ENCODE measurements at regions not wholly inside any gene's neighbourhood (a gene's known extent, or its start where the extent isn't known, plus 50 kb on each side); places are given as distances from the start of the nearest gene placed in this dataset.

GRCh38 chrX:114372937-114373336 lies 210.9 kb upstream of the HTR2C start:
- no peaks in the 10 kb centered on the region for H3K36me3 ChIP-seq (ENCODE audit: control insufficient read depth, insufficient read depth, low read length)
- peaks cover 0 to 4% (median 0%) of the 10 kb centered on the region in 7 donors for H3K9me3 Mint-ChIP-seq
- no peak overlapping the region for H3K27ac Mint-ChIP-seq

DNA sequence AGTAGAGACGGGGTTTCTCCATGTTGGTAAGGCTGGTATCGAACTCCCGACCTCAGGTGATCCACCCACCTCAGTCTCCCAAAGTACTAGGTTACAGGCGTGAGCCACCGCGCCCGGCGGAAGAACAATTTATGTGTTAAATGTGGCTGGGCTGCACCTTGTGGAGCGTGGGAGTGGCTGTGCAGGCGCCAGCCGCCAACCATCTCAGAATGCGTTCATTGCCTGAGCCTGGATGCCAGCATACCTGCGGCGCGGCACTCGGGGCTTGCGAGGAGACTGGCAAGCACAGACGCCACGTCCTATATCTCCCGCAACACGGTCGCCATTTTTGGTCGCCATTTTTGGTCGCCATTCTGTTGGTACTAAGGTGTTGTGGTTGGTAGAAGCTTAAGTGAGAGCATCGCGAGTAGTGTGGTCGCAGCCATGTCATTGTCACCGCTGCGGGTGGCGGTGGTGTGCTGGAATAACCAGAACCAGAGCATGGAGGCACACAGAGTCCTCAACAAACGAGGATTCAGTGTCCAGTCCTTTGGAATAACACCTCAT lies 193.6 kb upstream of the HTR2C start:
- DNase-seq (no peak), ATAC-seq (ENCODE audit: low read depth in 2 of 2) (no peak)
- no peaks in the 10 kb centered on the region for H3K27me3 Mint-ChIP-seq
- Histone ChIP-seq H3K9me3 (ENCODE audit: control insufficient read depth in 2 of 2, low read length in 2 of 2) (no peaks in the 10 kb centered on the region), H3K36me3 (ENCODE audit: control insufficient read depth, insufficient read depth, low read length) (no peaks in the 10 kb centered on the region), H3K27ac (ENCODE audit: insufficient read depth, low read length, poor library complexity, severe bottlenecking) (no peak overlapping the region), H3K27me3 (ENCODE audit: control insufficient read depth, insufficient read depth, low read length) (no peaks in the 10 kb centered on the region), H3K4me1 (ENCODE audit: control insufficient read depth, insufficient read depth, low read length, poor library complexity, severe bottlenecking) (no peaks in the 10 kb centered on the region), H3K4me3 (ENCODE audit: low read depth, low read length) (no peak overlapping the region)
- H3K4me1 Mint-ChIP-seq, result no peaks in the 10 kb centered on the region
- H3K4me3 Mint-ChIP-seq, result no peak overlapping the region
- H3K27ac Mint-ChIP-seq, result no peak overlapping the region
- no peaks in the 10 kb centered on the region for H3K36me3 Mint-ChIP-seq
- H3K9me3 Mint-ChIP-seq, result peaks cover 0 to 2% (median 0%) of the 10 kb centered on the region in 7 donors

More at GRCh38 chrX:114372937-114373336, 210.9 kb upstream of the HTR2C start:
- Histone ChIP-seq H3K4me3 (ENCODE audit: low read depth, low read length) (no peak overlapping the region), H3K27ac (ENCODE audit: insufficient read depth, low read length, poor library complexity, severe bottlenecking) (no peak overlapping the region), H3K27me3 (ENCODE audit: control insufficient read depth, insufficient read depth, low read length) (no peaks in the 10 kb centered on the region), H3K9me3 (ENCODE audit: control insufficient read depth in 2 of 2, low read length in 2 of 2) (peaks cover 0 to 6% of the 10 kb centered on the region in 2 experiments), H3K4me1 (ENCODE audit: control insufficient read depth, insufficient read depth, low read length, poor library complexity, severe bottlenecking) (no peaks in the 10 kb centered on the region)
- ATAC-seq (ENCODE audit: low read depth in 2 of 2) (no peak), DNase-seq (no peak)
- Mint-ChIP-seq H3K27me3 (no peaks in the 10 kb centered on the region), H3K36me3 (no peaks in the 10 kb centered on the region), H3K4me1 (no peaks in the 10 kb centered on the region), H3K4me3 (no peak overlapping the region)
